K562 (cell line): ENCODE measurements at regions not wholly inside any gene's neighbourhood (a gene's known extent, or its start where the extent isn't known, plus 50 kb on each side); places are given as distances from the start of the nearest gene placed in this dataset.

Experiments used
- ATAC-seq: fragments of 200-7000 bp; cut with Tn5 transposase; 3 replicates; pipeline ENCODE4 v1.9.1; 2020; ENCODE audit warnings: moderate library complexity
- BruUV-seq: library from RNA; stranded (reverse); fragments of 400-500 nt; replicated peaks from 2 replicates; lab custom pipeline; 2021; lab: Mats Ljungman, UMichigan
- CTCF ChIA-PET: fragments of 300-600 bp; formaldehyde crosslinking; extraction: SDS; loops from one replicate; lab custom pipeline; 2021; ENCODE audit warnings: low intra/inter-chr PET ratio; lab: Yijun Ruan, JAX
- POLR2A ChIA-PET: fragments of 300-600, 350-650 bp; sonication (Branson Sonifier 250); formaldehyde crosslinking; extraction: SDS; loops from one replicate; lab custom pipeline; 2021; ENCODE audit warnings: antibody characterized with exemption, inconsistent platforms; lab: Yijun Ruan, JAX
- DNase-seq, 4 experiments: peaks; one replicate each; pipeline versions ENCODE4 v3.0.0 to v3.0.0-alpha.2; 2011 to 2018; ENCODE audit warnings: low spot score in 3 of 4, mixed read lengths in 3 of 4; ENCODE audit errors: extremely low read depth in 1 of 4
- FAIRE-seq: peaks from 2 replicates; lab custom pipeline; 2011; peaks lifted over from hg19 to GRCh38; lab: Jason Lieb, UNC
- H2AFZ ChIP-seq: 2 replicates; pipeline ENCODE4 v1.6.0; 2011; ENCODE audit warnings: low read depth, low read length, control low read depth, inconsistent platforms
- H3K27ac ChIP-seq: fragments of 200-600 bp; 3 replicates; pipeline ENCODE4 v1.8.0; 2011; ENCODE audit warnings: low read depth, mild to moderate bottlenecking, control low read depth, inconsistent platforms, low read length, moderate library complexity, mixed read lengths; ENCODE audit errors: extremely low read depth
- H3K27me3 ChIP-seq, 2 experiments: fragments of 300-600 bp in 1 of 2; 2 replicates in 1 of 2; 3 replicates in 1 of 2; pipeline versions ENCODE4 v1.6.0 to v1.8.0; 2011; ENCODE audit warnings: inconsistent platforms in 2 of 2, low read length in 2 of 2, mild to moderate bottlenecking in 1 of 2, mixed read lengths in 1 of 2, moderate library complexity in 1 of 2; ENCODE audit not compliant: control insufficient read depth in 2 of 2, insufficient read depth in 2 of 2
- H3K36me3 ChIP-seq: fragments of 300-600 bp; 3 replicates; pipeline ENCODE4 v1.8.0; 2011; ENCODE audit warnings: mild to moderate bottlenecking, low read length, inconsistent platforms; ENCODE audit not compliant: control insufficient read depth, insufficient read depth
- H3K4me1 ChIP-seq, 2 experiments: fragments of 200-600 bp in 1 of 2; replicated peaks in 1 of 2; 2 replicates in 1 of 2; 3 replicates in 1 of 2; pipeline versions ENCODE4 v1.5.1 to v1.8.0; 2011; ENCODE audit warnings: inconsistent platforms in 2 of 2, low read length in 2 of 2, mild to moderate bottlenecking in 1 of 2, mixed read lengths in 1 of 2, moderate library complexity in 1 of 2; ENCODE audit not compliant: control insufficient read depth in 2 of 2, insufficient read depth in 2 of 2
- H3K4me2 ChIP-seq: 2 replicates; pipeline ENCODE4 v1.6.1; 2011; ENCODE audit warnings: low read length, control low read depth, inconsistent platforms, mixed read lengths; ENCODE audit not compliant: insufficient read depth
- H3K4me3 ChIP-seq: fragments of 200-600 bp; sonication (generic), shearing (Covaris generic); 2 replicates; pipeline ENCODE4 v1.5.1; 2016; ENCODE audit warnings: control low read depth, inconsistent platforms
- H3K79me2 ChIP-seq: fragments of 200-600 bp; 3 replicates; pipeline ENCODE4 v1.8.0; 2011; ENCODE audit warnings: low read length, inconsistent platforms; ENCODE audit not compliant: control insufficient read depth, insufficient read depth
- H3K9ac ChIP-seq, 2 experiments: 2 replicates each; pipeline versions ENCODE4 v1.6.0 to v1.6.1; 2011; ENCODE audit warnings: low read depth in 2 of 2, low read length in 2 of 2, control low read depth in 1 of 2, inconsistent platforms in 1 of 2, mild to moderate bottlenecking in 1 of 2, mixed read lengths in 1 of 2; ENCODE audit not compliant: insufficient read depth in 1 of 2
- H3K9me1 ChIP-seq: one replicate; pipeline ENCODE4 v1.6.0; 2011; ENCODE audit warnings: inconsistent platforms, mild to moderate bottlenecking, low read length, moderate library complexity; ENCODE audit not compliant: control insufficient read depth, insufficient read depth
- H3K9me3 ChIP-seq: replicated peaks from 2 replicates; pipeline ENCODE4 v1.5.1; 2011; ENCODE audit warnings: low read depth, low read length, inconsistent platforms; ENCODE audit not compliant: control insufficient read depth, insufficient read depth
- H4K20me1 ChIP-seq: replicated peaks from 2 replicates; pipeline ENCODE4 v1.6.1; 2011; ENCODE audit warnings: low read length, inconsistent platforms, mixed read lengths; ENCODE audit not compliant: control insufficient read depth, insufficient read depth
- CBX8 ChIP-seq: fragments of 200-600 bp; sonication (generic); IDR thresholded peaks from 2 replicates; pipeline ENCODE4 v1.6.1; 2012; ENCODE audit warnings: borderline replicate concordance, mixed run types, low read depth, mild to moderate bottlenecking, moderate library complexity, mixed read lengths, low read length, control low read depth, inconsistent platforms; ENCODE audit not compliant: poor library complexity, severe bottlenecking; ENCODE audit errors: extremely low read depth
- CHD1 ChIP-seq: fragments of 200-600 bp; sonication (generic); IDR thresholded peaks from one replicate; pipeline ENCODE4 v1.6.1; 2012; ENCODE audit warnings: mild to moderate bottlenecking, moderate library complexity, low read length, inconsistent platforms
- ETV5 ChIP-seq: sonication (generic); formaldehyde crosslinking; IDR thresholded peaks from 2 replicates; pipeline ENCODE4 v1.4.0; 2020; ENCODE audit warnings: low read depth, mild to moderate bottlenecking, missing genetic modification reagents
- JUNB ChIP-seq: fragments of 450-650 bp; formaldehyde crosslinking; conservative IDR thresholded peaks from 2 replicates; pipeline ENCODE4 v1.4.0; 2020; ENCODE audit warnings: mild to moderate bottlenecking
- MED1 ChIP-seq: sonication (generic); formaldehyde crosslinking; IDR thresholded peaks from 2 replicates; pipeline ENCODE4 v1.8.1; 2023; ENCODE audit warnings: missing genetic modification reagents, borderline replicate concordance
- MTA3 ChIP-seq: fragments of 450-650 bp; formaldehyde crosslinking; IDR thresholded peaks from 2 replicates; pipeline ENCODE4 v1.6.1; 2017; ENCODE audit warnings: mild to moderate bottlenecking, borderline replicate concordance
- NR1H2 ChIP-seq: sonication (generic); formaldehyde crosslinking; IDR thresholded peaks from 2 replicates; pipeline ENCODE4 v1.4.0; 2020; ENCODE audit warnings: mild to moderate bottlenecking, missing genetic modification reagents
- POLR3A ChIP-seq: IDR thresholded peaks from 2 replicates; pipeline ENCODE4 v1.6.1; 2011; ENCODE audit warnings: borderline replicate concordance, mild to moderate bottlenecking, moderate library complexity; ENCODE audit not compliant: insufficient read length, insufficient read depth; ENCODE audit errors: extremely low read depth
- SLC30A9 ChIP-seq: fragments of 250-450 bp; sonication (Bioruptor Pico); IDR thresholded peaks from 2 replicates; pipeline ENCODE4 v1.8.0; 2022; ENCODE audit warnings: mild to moderate bottlenecking, moderate library complexity
- SPI1 ChIP-seq: IDR thresholded peaks from 2 replicates; pipeline ENCODE4 v1.6.1; 2011; ENCODE audit warnings: low read depth, low read length, control low read depth, borderline replicate concordance
- TFAM ChIP-seq: fragments of 250-450 bp; sonication (Bioruptor Pico); conservative IDR thresholded peaks from 2 replicates; pipeline ENCODE4 v1.5.0; 2021; ENCODE audit warnings: mild to moderate bottlenecking, moderate library complexity
- ZBTB49 ChIP-seq: sonication (generic); formaldehyde crosslinking; IDR thresholded peaks from 2 replicates; pipeline ENCODE4 v1.8.0; 2022; ENCODE audit warnings: missing genetic modification reagents, mild to moderate bottlenecking, borderline replicate concordance
- ZNF224 ChIP-seq: sonication (generic); formaldehyde crosslinking; IDR thresholded peaks from 2 replicates; pipeline ENCODE4 v1.8.0; 2022; ENCODE audit warnings: mild to moderate bottlenecking, missing genetic modification reagents
- ZNF589 ChIP-seq: fragments of 200-800 bp; sonication (Bioruptor generic); IDR thresholded peaks from 2 replicates; pipeline ENCODE4 v1.6.1; 2016; ENCODE audit warnings: low read depth, missing genetic modification characterization, missing compliant biosample characterization
- ZNF592 ChIP-seq: fragments of 450-650 bp; IDR thresholded peaks from 2 replicates; pipeline ENCODE4 v1.6.1; 2017; ENCODE audit warnings: antibody characterized with exemption, mild to moderate bottlenecking
- ZNF764 ChIP-seq: fragments of 250-450 bp; sonication (Bioruptor Pico); IDR thresholded peaks from 2 replicates; pipeline ENCODE4 v1.4.0; 2020; ENCODE audit warnings: low read depth, mild to moderate bottlenecking, moderate library complexity
- WGBS: fragments of 100-300 bp; shearing (Covaris generic); methylation state at CpG from one replicate; pipeline ENCODE4 v1.1.6; 2016; ENCODE audit warnings: low coverage, mixed read lengths; ENCODE audit not compliant: insufficient coverage; ENCODE audit errors: missing lambda C conversion rate; 5-methylcytosine and 5-hydroxymethylcytosine counted together
- in situ Hi-C: fragments of 300-500 bp; cut with MboI; formaldehyde crosslinking; loops from 4 replicates; pipeline ENCODE4 v1.15.0; 2018; ENCODE audit warnings: inconsistent platforms, mixed read lengths
- intact Hi-C: fragments of 100-400 bp; cut with micrococcal nuclease; formaldehyde crosslinking; loops from 2 replicates; pipeline ENCODE4 v1.14.2; 2022

- ATAC-seq (no peak), FAIRE-seq (no peak)
- no peak overlapping the region for H3K27ac ChIP-seq
- CTCF ChIA-PET: no interaction called here
- TF ChIP-seq ZNF764 (no peak), SLC30A9 (no peak), CBX8 (no peak), MED1 (CRISPR knock-in tag) (no peak), ZBTB49 (CRISPR knock-in tag) (no peak), CHD1 (no peak), ZNF589 (CRISPR knock-in tag) (no peak), POLR3A (no peak), MTA3 (no peak), ETV5 (no peak), ZNF592 (no peak), JUNB (no peak), TFAM (no peak), ZNF224 (CRISPR knock-in tag) (no peak), SPI1 (no peak), NR1H2 (CRISPR knock-in tag) (no peak)
- TF ChIP-seq, all 486 proteins: peak for 0
- no peak overlapping the region for H2AFZ ChIP-seq
- H3K4me1 ChIP-seq: no peaks in the 10 kb centered on the region
- DNase-seq: no peak
- no peak overlapping the region for H3K4me3 ChIP-seq
- no TSS peak for BruUV-seq
- H3K27me3 ChIP-seq: no peaks in the 10 kb centered on the region
- H3K9me1 ChIP-seq: no peaks in the 10 kb centered on the region
- H3K4me2 ChIP-seq: no peak overlapping the region
- 0% methylated on average over 5 of the region's 5 CpGs for WGBS
- intact Hi-C loops: no loop called here
- no peaks in the 10 kb centered on the region for H4K20me1 ChIP-seq
- POLR2A ChIA-PET: no interaction called here
- no peaks in the 10 kb centered on the region for H3K79me2 ChIP-seq
- in situ Hi-C loops: no loop called here
- H3K9ac ChIP-seq: no peak overlapping the region
- no peaks in the 10 kb centered on the region for H3K9me3 ChIP-seq
- no peaks in the 10 kb centered on the region for H3K36me3 ChIP-seq
These were observed 180.7 kb downstream of the SLITRK6 start for GRCh38 chr13:85618521-85618920.
